GM12873 (cell line): ENCODE measurements at regions not wholly inside any gene's neighbourhood (a gene's known extent, or its start where the extent isn't known, plus 50 kb on each side); places are given as distances from the start of the nearest gene placed in this dataset.

Experiments
- TF ChIP-seq, protein P1 (sequence below): IDR thresholded peaks from 2 replicates; pipeline ENCODE4 v1.5.1; 2012; ENCODE audit warnings: low read depth, mild to moderate bottlenecking, moderate library complexity, low read length, control low read depth; ENCODE audit not compliant: insufficient read depth; ENCODE audit errors: missing control alignments

DNA sequence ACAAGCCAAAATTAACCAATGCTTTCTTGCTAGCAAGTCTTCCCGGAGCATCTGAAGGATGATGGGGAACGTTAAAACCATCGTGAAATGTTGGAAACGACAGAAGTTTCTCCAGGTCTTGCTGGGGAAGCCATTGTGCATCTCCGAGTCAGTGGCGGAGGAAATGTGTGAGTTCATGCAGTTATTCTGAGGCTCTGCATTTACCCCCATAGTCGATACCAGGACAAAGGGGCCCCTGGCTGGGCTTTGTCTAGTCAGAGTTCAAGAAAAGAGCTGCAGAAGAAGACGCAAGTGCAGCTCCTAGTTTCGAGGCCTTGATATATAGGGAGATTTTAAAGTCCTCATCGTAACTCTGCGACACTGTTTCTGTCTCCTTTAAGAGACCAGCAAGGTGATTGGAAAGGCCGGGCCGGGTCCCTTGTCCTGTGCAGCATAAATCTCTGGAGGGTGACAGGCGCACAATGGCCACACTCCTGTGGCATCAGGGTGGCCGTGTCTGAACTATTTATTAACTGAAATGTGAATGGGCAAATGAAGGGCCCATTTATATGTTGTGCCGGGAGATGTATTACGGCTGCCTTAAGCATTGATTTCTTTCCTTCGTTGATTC is 172.0 kb downstream of the TEX29 start:
- TF ChIP-seq, protein P1, sequence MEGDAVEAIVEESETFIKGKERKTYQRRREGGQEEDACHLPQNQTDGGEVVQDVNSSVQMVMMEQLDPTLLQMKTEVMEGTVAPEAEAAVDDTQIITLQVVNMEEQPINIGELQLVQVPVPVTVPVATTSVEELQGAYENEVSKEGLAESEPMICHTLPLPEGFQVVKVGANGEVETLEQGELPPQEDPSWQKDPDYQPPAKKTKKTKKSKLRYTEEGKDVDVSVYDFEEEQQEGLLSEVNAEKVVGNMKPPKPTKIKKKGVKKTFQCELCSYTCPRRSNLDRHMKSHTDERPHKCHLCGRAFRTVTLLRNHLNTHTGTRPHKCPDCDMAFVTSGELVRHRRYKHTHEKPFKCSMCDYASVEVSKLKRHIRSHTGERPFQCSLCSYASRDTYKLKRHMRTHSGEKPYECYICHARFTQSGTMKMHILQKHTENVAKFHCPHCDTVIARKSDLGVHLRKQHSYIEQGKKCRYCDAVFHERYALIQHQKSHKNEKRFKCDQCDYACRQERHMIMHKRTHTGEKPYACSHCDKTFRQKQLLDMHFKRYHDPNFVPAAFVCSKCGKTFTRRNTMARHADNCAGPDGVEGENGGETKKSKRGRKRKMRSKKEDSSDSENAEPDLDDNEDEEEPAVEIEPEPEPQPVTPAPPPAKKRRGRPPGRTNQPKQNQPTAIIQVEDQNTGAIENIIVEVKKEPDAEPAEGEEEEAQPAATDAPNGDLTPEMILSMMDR = no peak

DNA sequence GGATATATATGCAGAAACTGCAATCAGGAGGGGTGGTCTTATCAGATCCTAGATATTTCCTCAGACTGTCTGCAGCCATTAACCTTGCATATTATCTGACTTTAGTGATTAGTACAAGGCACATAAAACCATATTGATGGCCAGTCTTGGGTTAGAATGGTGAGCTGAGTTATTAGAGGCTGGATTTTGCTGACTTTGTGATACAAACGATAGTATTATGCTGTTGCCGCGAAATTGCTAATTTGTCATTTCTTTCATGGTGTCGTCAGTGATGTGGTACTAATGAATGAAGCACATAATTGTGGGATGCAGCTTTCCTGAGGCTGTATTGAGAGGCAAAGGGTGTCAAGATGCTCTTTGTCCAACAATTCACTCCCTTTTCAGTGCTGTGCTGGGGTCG is 172.5 kb downstream of the TEX29 start:
- TF ChIP-seq, protein P1 = no peak

DNA sequence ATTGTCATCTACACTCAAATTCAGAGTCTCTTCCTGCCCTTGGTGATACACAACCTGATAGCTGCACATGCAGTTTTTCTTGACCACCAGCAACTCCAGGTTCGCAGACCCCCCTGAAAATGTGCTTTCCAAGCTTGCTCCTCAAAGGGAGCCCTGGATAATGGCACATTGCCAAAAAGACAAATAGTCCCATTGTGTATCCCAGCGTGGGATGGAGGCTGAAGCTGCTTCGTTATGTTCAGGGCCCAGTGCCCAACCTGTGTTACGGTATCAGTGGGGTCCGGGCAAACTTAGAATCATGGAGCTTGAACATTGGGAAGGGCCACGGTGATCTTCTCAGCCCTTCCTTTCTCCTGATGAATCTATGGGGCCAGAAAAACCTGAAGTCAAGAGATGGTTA is 173.0 kb downstream of the TEX29 start:
- TF ChIP-seq, protein P1 = no peak

DNA sequence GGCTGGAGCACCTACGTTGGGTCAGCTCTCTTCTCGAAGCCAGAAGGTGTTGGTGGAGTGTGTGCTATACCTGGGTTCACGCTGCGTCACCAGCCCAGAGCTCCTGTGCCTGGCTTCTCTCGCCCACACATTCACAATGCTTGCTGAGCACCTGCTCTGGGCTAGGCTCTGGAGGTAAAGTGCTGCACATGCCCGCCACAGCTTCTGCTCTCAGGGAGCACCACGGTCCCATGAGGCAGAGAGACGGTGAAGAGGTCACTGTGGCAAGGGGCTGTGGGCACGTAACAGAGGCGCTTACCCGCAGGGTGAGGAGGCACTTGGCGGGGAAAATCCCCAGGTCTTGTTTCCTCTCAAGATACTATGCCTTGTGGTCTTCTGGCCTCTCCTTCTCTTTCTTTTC is 174.2 kb downstream of the TEX29 start:
- TF ChIP-seq, protein P1 = no peak

DNA sequence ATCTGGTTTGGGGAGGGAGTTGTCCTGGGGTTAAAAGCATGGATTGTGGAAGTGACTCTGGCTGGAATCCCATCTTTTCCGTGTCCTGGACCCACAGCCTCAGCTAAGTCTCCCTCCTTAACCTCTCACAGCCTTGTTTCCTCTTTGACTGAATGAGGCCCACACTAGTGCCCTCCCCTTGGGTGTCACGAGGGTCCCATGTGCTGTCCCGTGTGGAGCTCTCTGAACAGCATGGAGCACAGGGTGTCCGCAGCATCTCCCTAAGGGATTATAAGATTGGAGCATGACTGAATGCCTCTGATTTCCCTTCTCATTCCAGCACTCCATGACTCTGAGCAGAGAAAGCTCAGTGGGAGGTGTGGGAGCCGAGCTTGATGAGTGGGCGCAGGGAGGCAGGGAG is 182.5 kb downstream of the TEX29 start:
- TF ChIP-seq, protein P1 = no peak

DNA sequence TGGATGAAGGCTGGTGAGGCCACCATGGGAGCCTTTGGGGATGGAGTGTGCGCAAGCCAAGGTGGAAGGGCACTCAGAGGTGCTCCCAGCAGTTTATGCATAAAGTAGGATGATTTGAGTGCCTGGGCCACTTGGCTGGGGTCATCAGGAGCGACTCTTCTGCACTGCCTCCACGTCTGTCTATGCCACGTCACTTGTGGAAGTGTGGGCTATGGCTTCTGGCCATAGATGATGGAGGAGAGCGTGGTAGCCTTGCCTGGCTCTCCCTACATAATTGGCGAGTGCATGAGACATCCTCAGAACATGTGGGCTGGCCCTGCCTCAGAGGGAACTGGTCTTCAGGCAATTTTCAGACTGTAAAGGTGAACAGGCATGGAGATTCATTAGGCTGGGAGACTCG is 182.9 kb downstream of the TEX29 start:
- TF ChIP-seq, protein P1 = no peak

DNA sequence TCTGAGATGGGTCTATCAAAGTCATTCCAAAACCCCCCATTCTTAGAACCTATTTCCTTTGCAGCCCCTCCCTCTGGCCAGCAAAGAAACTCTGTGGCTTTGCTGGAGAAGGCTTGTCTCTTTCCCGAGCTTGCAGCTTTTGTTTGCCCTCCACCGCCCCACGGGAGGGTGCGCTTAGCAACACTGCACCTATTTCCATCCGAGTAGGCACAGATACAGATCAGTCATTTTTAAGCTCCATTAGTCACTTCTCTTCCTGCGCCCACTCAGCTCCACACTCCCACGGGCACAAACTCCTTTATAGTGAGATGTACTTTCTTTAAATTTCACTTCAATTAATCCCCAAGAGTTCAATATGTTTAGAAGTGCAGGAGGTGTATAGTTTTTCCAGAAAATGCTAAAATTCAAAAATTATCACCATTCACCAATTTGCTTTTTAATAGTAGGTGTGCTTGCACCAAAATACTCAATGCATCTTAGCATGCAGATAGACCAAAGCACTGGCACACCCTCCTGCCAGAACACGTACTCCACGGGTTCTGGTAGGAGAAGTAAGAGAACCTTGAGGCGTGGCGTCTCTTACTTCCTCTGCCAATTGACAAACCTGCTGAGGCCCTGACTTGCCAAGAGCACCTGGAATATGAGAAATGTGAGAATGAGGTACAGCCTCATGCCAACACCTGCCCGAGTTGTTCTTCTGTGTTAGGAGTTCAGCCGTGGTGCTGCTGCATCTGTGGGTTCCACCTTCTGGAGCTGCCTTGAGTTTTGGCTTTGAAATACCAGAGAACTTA is 183.7 kb downstream of the TEX29 start:
- TF ChIP-seq, protein P1 = no peak
